Colonic mucosa (tissue), 4 donors: ENCODE measurements at regions not wholly inside any gene's neighbourhood (a gene's known extent, or its start where the extent isn't known, plus 50 kb on each side); places are given as distances from the start of the nearest gene placed in this dataset.

Experiments
- DNase-seq: peaks from one replicate; pipeline ENCODE4 v3.0.0-alpha.2; 2020
- H3K27ac ChIP-seq: fragments of 200-600 bp; one replicate; pipeline ENCODE4 v1.8.0; 2021
- H3K27me3 ChIP-seq: fragments of 200-600 bp; one replicate; pipeline ENCODE4 v1.8.0; 2021
- H3K36me3 ChIP-seq: fragments of 200-600 bp; one replicate; pipeline ENCODE4 v1.8.0; 2021
- H3K4me1 ChIP-seq: fragments of 200-600 bp; one replicate; pipeline ENCODE4 v1.8.0; 2021; ENCODE audit warnings: mild to moderate bottlenecking
- H3K4me3 ChIP-seq: fragments of 200-600 bp; one replicate; pipeline ENCODE4 v1.8.0; 2021
- H3K9ac ChIP-seq, 2 donors: one replicate each; pipeline ENCODE4 v1.7.0; 2013; ENCODE audit warnings: control low read depth in 2 of 2, low read depth in 2 of 2, low read length in 2 of 2
- H3K9me3 ChIP-seq: fragments of 200-600 bp; one replicate; pipeline ENCODE4 v1.8.0; 2021
- intact Hi-C: fragments of 100-400 bp; cut with DNase I; formaldehyde crosslinking; loops from one replicate; pipeline ENCODE4 v1.14.1; 2022
- TF ChIP-seq, protein P1 (sequence below): fragments of 200-600 bp; IDR thresholded peaks from one replicate; pipeline ENCODE4 v1.8.0; 2022; ENCODE audit warnings: antibody characterized with exemption, mild to moderate bottlenecking
- donor health status: healthy.
- donor health status: DM: no; HTN: no; CAD: no.
- donor health status: DM: no; HTN: no; CAD: no.

GRCh38 chr5:163631856-163632255 lies 126.4 kb downstream of the MAT2B start:
- Histone ChIP-seq H3K27ac (no peak overlapping the region), H3K9me3 (no peaks in the 10 kb centered on the region), H3K36me3 (no peaks in the 10 kb centered on the region), H3K4me3 (no peak overlapping the region), H3K9ac (no peak overlapping the region), H3K27me3 (no peaks in the 10 kb centered on the region), H3K4me1 (no peaks in the 10 kb centered on the region)
- intact Hi-C loops, result no loop called here
- TF ChIP-seq, protein P1, sequence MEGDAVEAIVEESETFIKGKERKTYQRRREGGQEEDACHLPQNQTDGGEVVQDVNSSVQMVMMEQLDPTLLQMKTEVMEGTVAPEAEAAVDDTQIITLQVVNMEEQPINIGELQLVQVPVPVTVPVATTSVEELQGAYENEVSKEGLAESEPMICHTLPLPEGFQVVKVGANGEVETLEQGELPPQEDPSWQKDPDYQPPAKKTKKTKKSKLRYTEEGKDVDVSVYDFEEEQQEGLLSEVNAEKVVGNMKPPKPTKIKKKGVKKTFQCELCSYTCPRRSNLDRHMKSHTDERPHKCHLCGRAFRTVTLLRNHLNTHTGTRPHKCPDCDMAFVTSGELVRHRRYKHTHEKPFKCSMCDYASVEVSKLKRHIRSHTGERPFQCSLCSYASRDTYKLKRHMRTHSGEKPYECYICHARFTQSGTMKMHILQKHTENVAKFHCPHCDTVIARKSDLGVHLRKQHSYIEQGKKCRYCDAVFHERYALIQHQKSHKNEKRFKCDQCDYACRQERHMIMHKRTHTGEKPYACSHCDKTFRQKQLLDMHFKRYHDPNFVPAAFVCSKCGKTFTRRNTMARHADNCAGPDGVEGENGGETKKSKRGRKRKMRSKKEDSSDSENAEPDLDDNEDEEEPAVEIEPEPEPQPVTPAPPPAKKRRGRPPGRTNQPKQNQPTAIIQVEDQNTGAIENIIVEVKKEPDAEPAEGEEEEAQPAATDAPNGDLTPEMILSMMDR, result no peak
- DNase-seq, result no peak

- H3K4me3 ChIP-seq, result no peak overlapping the region
- TF ChIP-seq, protein P1, result no peak
- intact Hi-C loops, result no loop called here
- H3K36me3 ChIP-seq, result no peaks in the 10 kb centered on the region
- no peak for DNase-seq
- H3K27ac ChIP-seq, result no peak overlapping the region
- no peaks in the 10 kb centered on the region for H3K4me1 ChIP-seq
- no peak overlapping the region for H3K9ac ChIP-seq
- no peaks in the 10 kb centered on the region for H3K9me3 ChIP-seq
- no peaks in the 10 kb centered on the region for H3K27me3 ChIP-seq
These were observed 128.6 kb downstream of the MAT2B start for GRCh38 chr5:163633926-163634460.

DNA sequence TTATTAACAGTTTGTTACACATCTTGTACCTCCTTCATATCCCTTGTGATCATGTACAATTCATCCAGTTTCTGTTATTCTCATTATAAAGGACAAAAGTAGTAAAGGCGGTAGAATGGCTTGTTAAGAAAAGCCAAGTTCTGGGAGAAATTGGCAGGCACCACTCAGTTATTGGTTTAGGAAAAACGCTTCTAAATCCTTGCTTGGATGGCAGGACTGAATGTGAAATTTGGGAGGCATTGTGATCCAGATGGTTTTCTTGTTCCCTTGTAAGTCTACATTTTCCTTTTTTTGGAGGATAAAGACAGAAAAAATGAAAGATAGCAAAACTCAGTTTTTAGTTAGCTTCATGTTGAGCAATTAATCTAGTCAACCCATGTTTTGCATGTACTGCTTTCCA lies 130.2 kb downstream of the MAT2B start:
- no peaks in the 10 kb centered on the region for H3K36me3 ChIP-seq
- no peaks in the 10 kb centered on the region for H3K27me3 ChIP-seq
- H3K4me1 ChIP-seq, result no peaks in the 10 kb centered on the region
- no peaks in the 10 kb centered on the region for H3K9me3 ChIP-seq
- no peak overlapping the region for H3K9ac ChIP-seq
- no peak for DNase-seq
- H3K27ac ChIP-seq, result no peak overlapping the region
- H3K4me3 ChIP-seq, result no peak overlapping the region
- intact Hi-C loops, result no loop called here
- TF ChIP-seq, protein P1, result no peak

GRCh38 chr5:163642904-163643303 lies 137.5 kb downstream of the MAT2B start:
- no peaks in the 10 kb centered on the region for H3K4me1 ChIP-seq
- no peaks in the 10 kb centered on the region for H3K9me3 ChIP-seq
- no peak overlapping the region for H3K4me3 ChIP-seq
- TF ChIP-seq, protein P1, result no peak
- no peak overlapping the region for H3K9ac ChIP-seq
- H3K27me3 ChIP-seq, result no peaks in the 10 kb centered on the region
- DNase-seq, result no peak
- no peak overlapping the region for H3K27ac ChIP-seq
- intact Hi-C loops, result no loop called here
- H3K36me3 ChIP-seq, result no peaks in the 10 kb centered on the region

DNA sequence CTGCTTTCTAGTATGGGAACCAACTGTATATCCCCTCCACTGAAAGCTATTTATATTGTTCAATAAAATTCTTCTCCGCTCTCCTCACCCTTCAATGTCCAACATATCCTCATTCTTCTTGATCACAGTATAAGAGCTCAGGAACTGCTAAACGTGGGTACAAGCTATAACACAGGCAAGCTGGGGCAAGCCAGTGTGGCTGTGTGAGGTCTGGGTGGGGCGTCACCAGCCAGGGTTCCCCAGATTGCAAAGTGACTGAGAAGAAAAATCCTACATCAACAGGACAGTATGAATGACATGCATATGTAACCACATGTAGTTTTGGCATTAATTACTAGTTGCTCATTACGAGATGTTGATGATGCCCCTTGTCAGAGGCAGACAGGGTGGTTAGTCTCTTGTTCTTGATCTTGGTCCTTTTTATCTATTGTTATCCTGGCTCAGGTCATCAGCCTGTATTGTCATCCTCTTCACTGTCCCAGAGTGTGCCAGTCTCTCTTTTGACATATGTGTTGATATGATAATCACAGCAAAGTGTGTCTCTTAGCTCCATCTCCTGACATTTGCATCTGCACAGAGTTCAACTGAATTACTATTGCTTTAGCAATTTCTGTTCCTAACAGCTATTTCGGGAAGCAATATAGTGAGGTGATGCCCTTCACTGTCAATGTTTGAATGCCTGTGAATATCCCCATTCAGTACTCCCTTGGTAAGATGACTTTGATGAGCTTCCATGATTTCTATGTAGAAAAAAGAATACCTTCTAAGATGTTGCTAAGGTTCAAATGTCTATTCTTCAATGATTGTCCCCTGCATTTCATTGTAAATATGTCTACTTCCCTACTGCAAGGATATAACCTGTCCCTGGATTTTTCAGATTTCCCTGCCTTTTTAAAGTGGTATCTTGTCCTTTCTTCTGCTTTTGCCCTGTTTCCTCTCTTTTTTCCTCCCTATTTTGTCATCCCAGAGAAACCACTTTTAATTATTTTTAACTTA lies 140.3 kb downstream of the MAT2B start:
- H3K4me1 ChIP-seq, result no peaks in the 10 kb centered on the region
- no peak overlapping the region for H3K9ac ChIP-seq
- no peaks in the 10 kb centered on the region for H3K36me3 ChIP-seq
- no peaks in the 10 kb centered on the region for H3K9me3 ChIP-seq
- no peak for DNase-seq
- no peak overlapping the region for H3K4me3 ChIP-seq
- TF ChIP-seq, protein P1, result no peak
- H3K27ac ChIP-seq, result no peak overlapping the region
- intact Hi-C loops, result no loop called here
- no peaks in the 10 kb centered on the region for H3K27me3 ChIP-seq
